ENCODE measurements at regions not wholly inside any gene's neighbourhood (a gene's known extent, or its start where the extent isn't known, plus 50 kb on each side); places are given as distances from the start of the nearest gene placed in this dataset.

- DNase-seq, result no peak
- no peak overlapping the region for H3K4me3 ChIP-seq (ENCODE audit: low read length)
- H3K9me3 ChIP-seq (ENCODE audit: low read length), result no peaks in the 10 kb centered on the region
- no peaks in the 10 kb centered on the region for H3K36me3 ChIP-seq (ENCODE audit: insufficient read depth, low read length)
- no peak overlapping the region for H3K27ac ChIP-seq (ENCODE audit: low read length)
- no peaks in the 10 kb centered on the region for H4K20me1 ChIP-seq (ENCODE audit: insufficient read depth, low read depth, low read length)
- H3K9me2 ChIP-seq (replicated peaks; ENCODE audit: insufficient read depth, low read length), result no peaks in the 10 kb centered on the region
- H2AFZ ChIP-seq (ENCODE audit: low read length), result no peak overlapping the region
- no peaks in the 10 kb centered on the region for H3K4me1 ChIP-seq (ENCODE audit: low read length)
- no peaks in the 10 kb centered on the region for H3K27me3 ChIP-seq (ENCODE audit: low read length)
- no peaks in the 10 kb centered on the region for H3K79me2 ChIP-seq (ENCODE audit: low read length)
- no peak overlapping the region for H3K4me2 ChIP-seq (ENCODE audit: low read depth, low read length, poor library complexity, severe bottlenecking)
- H3K9ac ChIP-seq (ENCODE audit: low read length), result no peak overlapping the region
These were observed 247.3 kb downstream of the GATA3 start for GRCh38 chr10:8301831-8302230.

- H3K27ac ChIP-seq (ENCODE audit: low read length), result no peak overlapping the region
- no peaks in the 10 kb centered on the region for H3K4me1 ChIP-seq (ENCODE audit: low read length)
- H3K9ac ChIP-seq (ENCODE audit: low read length), result no peak overlapping the region
- H3K9me3 ChIP-seq (ENCODE audit: low read length), result no peaks in the 10 kb centered on the region
- H3K79me2 ChIP-seq (ENCODE audit: low read length), result no peaks in the 10 kb centered on the region
- no peaks in the 10 kb centered on the region for H4K20me1 ChIP-seq (ENCODE audit: insufficient read depth, low read depth, low read length)
- no peaks in the 10 kb centered on the region for H3K36me3 ChIP-seq (ENCODE audit: insufficient read depth, low read length)
- H3K9me2 ChIP-seq (replicated peaks; ENCODE audit: insufficient read depth, low read length), result no peaks in the 10 kb centered on the region
- DNase-seq, result no peak
- H3K4me3 ChIP-seq (ENCODE audit: low read length), result no peak overlapping the region
- H2AFZ ChIP-seq (ENCODE audit: low read length), result no peak overlapping the region
- H3K27me3 ChIP-seq (ENCODE audit: low read length), result no peaks in the 10 kb centered on the region
- H3K4me2 ChIP-seq (ENCODE audit: low read depth, low read length, poor library complexity, severe bottlenecking), result no peak overlapping the region
These were observed 248.1 kb downstream of the GATA3 start for GRCh38 chr10:8302565-8302964.

- no peaks in the 10 kb centered on the region for H3K36me3 ChIP-seq (ENCODE audit: insufficient read depth, low read length)
- no peak overlapping the region for H3K9ac ChIP-seq (ENCODE audit: low read length)
- H3K9me2 ChIP-seq (replicated peaks; ENCODE audit: insufficient read depth, low read length), result no peaks in the 10 kb centered on the region
- DNase-seq, result no peak
- no peak overlapping the region for H2AFZ ChIP-seq (ENCODE audit: low read length)
- no peak overlapping the region for H3K27ac ChIP-seq (ENCODE audit: low read length)
- no peaks in the 10 kb centered on the region for H4K20me1 ChIP-seq (ENCODE audit: insufficient read depth, low read depth, low read length)
- H3K4me2 ChIP-seq (ENCODE audit: low read depth, low read length, poor library complexity, severe bottlenecking), result no peak overlapping the region
- H3K9me3 ChIP-seq (ENCODE audit: low read length), result no peaks in the 10 kb centered on the region
- H3K4me1 ChIP-seq (ENCODE audit: low read length), result no peaks in the 10 kb centered on the region
- H3K4me3 ChIP-seq (ENCODE audit: low read length), result no peak overlapping the region
- no peaks in the 10 kb centered on the region for H3K27me3 ChIP-seq (ENCODE audit: low read length)
- no peaks in the 10 kb centered on the region for H3K79me2 ChIP-seq (ENCODE audit: low read length)
These were observed 250.4 kb downstream of the GATA3 start for GRCh38 chr10:8304861-8305260.

GRCh38 chr10:8305876-8306652 lies 251.6 kb downstream of the GATA3 start:
- H4K20me1 ChIP-seq (ENCODE audit: insufficient read depth, low read depth, low read length), result no peaks in the 10 kb centered on the region
- H3K4me2 ChIP-seq (ENCODE audit: low read depth, low read length, poor library complexity, severe bottlenecking), result no peak overlapping the region
- no peaks in the 10 kb centered on the region for H3K9me2 ChIP-seq (replicated peaks; ENCODE audit: insufficient read depth, low read length)
- no peak overlapping the region for H3K27ac ChIP-seq (ENCODE audit: low read length)
- H3K9ac ChIP-seq (ENCODE audit: low read length), result no peak overlapping the region
- H2AFZ ChIP-seq (ENCODE audit: low read length), result no peak overlapping the region
- no peaks in the 10 kb centered on the region for H3K36me3 ChIP-seq (ENCODE audit: insufficient read depth, low read length)
- H3K79me2 ChIP-seq (ENCODE audit: low read length), result no peaks in the 10 kb centered on the region
- H3K27me3 ChIP-seq (ENCODE audit: low read length), result no peaks in the 10 kb centered on the region
- DNase-seq, result no peak
- H3K4me3 ChIP-seq (ENCODE audit: low read length), result no peak overlapping the region
- no peaks in the 10 kb centered on the region for H3K9me3 ChIP-seq (ENCODE audit: low read length)
- H3K4me1 ChIP-seq (ENCODE audit: low read length), result no peaks in the 10 kb centered on the region

- Histone ChIP-seq H3K9ac (ENCODE audit: low read length) (no peak overlapping the region), H3K4me1 (ENCODE audit: low read length) (no peaks in the 10 kb centered on the region), H3K4me3 (ENCODE audit: low read length) (no peak overlapping the region), H2AFZ (ENCODE audit: low read length) (no peak overlapping the region), H3K27ac (ENCODE audit: low read length) (no peak overlapping the region), H3K36me3 (ENCODE audit: insufficient read depth, low read length) (no peaks in the 10 kb centered on the region), H3K4me2 (ENCODE audit: low read depth, low read length, poor library complexity, severe bottlenecking) (no peak overlapping the region), H3K79me2 (ENCODE audit: low read length) (no peaks in the 10 kb centered on the region), H3K9me3 (ENCODE audit: low read length) (no peaks in the 10 kb centered on the region), H3K9me2 (replicated peaks; ENCODE audit: insufficient read depth, low read length) (no peaks in the 10 kb centered on the region), H3K27me3 (ENCODE audit: low read length) (no peaks in the 10 kb centered on the region), H4K20me1 (ENCODE audit: insufficient read depth, low read depth, low read length) (no peaks in the 10 kb centered on the region)
- DNase-seq, result no peak
These were observed 252.3 kb downstream of the GATA3 start for GRCh38 chr10:8306685-8307364.

- no peaks in the 10 kb centered on the region for H4K20me1 ChIP-seq (ENCODE audit: insufficient read depth, low read depth, low read length)
- H3K36me3 ChIP-seq (ENCODE audit: insufficient read depth, low read length), result no peaks in the 10 kb centered on the region
- DNase-seq, result no peak
- H3K9me2 ChIP-seq (replicated peaks; ENCODE audit: insufficient read depth, low read length), result no peaks in the 10 kb centered on the region
- H3K4me2 ChIP-seq (ENCODE audit: low read depth, low read length, poor library complexity, severe bottlenecking), result no peak overlapping the region
- no peak overlapping the region for H2AFZ ChIP-seq (ENCODE audit: low read length)
- H3K9ac ChIP-seq (ENCODE audit: low read length), result no peak overlapping the region
- H3K27ac ChIP-seq (ENCODE audit: low read length), result no peak overlapping the region
- H3K79me2 ChIP-seq (ENCODE audit: low read length), result no peaks in the 10 kb centered on the region
- H3K4me3 ChIP-seq (ENCODE audit: low read length), result no peak overlapping the region
- no peaks in the 10 kb centered on the region for H3K4me1 ChIP-seq (ENCODE audit: low read length)
- no peaks in the 10 kb centered on the region; the same call in 1 of the 2 replicates for H3K27me3 ChIP-seq (ENCODE audit: low read length)
- H3K9me3 ChIP-seq (ENCODE audit: low read length), result no peaks in the 10 kb centered on the region
These were observed 256.4 kb downstream of the GATA3 start for GRCh38 chr10:8310930-8311329.

GRCh38 chr10:8311526-8312070 lies 257.1 kb downstream of the GATA3 start:
- H3K9me3 ChIP-seq (ENCODE audit: low read length), result no peaks in the 10 kb centered on the region
- no peaks in the 10 kb centered on the region for H3K36me3 ChIP-seq (ENCODE audit: insufficient read depth, low read length)
- H4K20me1 ChIP-seq (ENCODE audit: insufficient read depth, low read depth, low read length), result no peaks in the 10 kb centered on the region
- no peak overlapping the region for H3K4me2 ChIP-seq (ENCODE audit: low read depth, low read length, poor library complexity, severe bottlenecking)
- no peak overlapping the region for H3K4me3 ChIP-seq (ENCODE audit: low read length)
- no peak overlapping the region for H3K9ac ChIP-seq (ENCODE audit: low read length)
- no peak overlapping the region for H3K27ac ChIP-seq (ENCODE audit: low read length)
- DNase-seq, result no peak
- no peak overlapping the region for H2AFZ ChIP-seq (ENCODE audit: low read length)
- no peaks in the 10 kb centered on the region; the same call in 1 of the 2 replicates for H3K27me3 ChIP-seq (ENCODE audit: low read length)
- H3K9me2 ChIP-seq (replicated peaks; ENCODE audit: insufficient read depth, low read length), result no peaks in the 10 kb centered on the region
- H3K4me1 ChIP-seq (ENCODE audit: low read length), result no peaks in the 10 kb centered on the region
- no peaks in the 10 kb centered on the region for H3K79me2 ChIP-seq (ENCODE audit: low read length)

GRCh38 chr10:8312079-8312478 lies 257.6 kb downstream of the GATA3 start:
- DNase-seq, result no peak

More at GRCh38 chr10:8312079-8312478, 257.6 kb downstream of the GATA3 start:
- no peak overlapping the region for H3K27ac ChIP-seq (ENCODE audit: low read length)
- no peaks in the 10 kb centered on the region for H4K20me1 ChIP-seq (ENCODE audit: insufficient read depth, low read depth, low read length)
- no peaks in the 10 kb centered on the region; the same call in 1 of the 2 replicates for H3K27me3 ChIP-seq (ENCODE audit: low read length)
- no peaks in the 10 kb centered on the region for H3K4me1 ChIP-seq (ENCODE audit: low read length)
- no peaks in the 10 kb centered on the region for H3K9me2 ChIP-seq (replicated peaks; ENCODE audit: insufficient read depth, low read length)
- H3K4me3 ChIP-seq (ENCODE audit: low read length), result no peak overlapping the region
- H3K79me2 ChIP-seq (ENCODE audit: low read length), result no peaks in the 10 kb centered on the region
- no peak overlapping the region for H2AFZ ChIP-seq (ENCODE audit: low read length)
- no peak overlapping the region for H3K9ac ChIP-seq (ENCODE audit: low read length)
- no peaks in the 10 kb centered on the region for H3K36me3 ChIP-seq (ENCODE audit: insufficient read depth, low read length)
- no peak overlapping the region for H3K4me2 ChIP-seq (ENCODE audit: low read depth, low read length, poor library complexity, severe bottlenecking)
- H3K9me3 ChIP-seq (ENCODE audit: low read length), result no peaks in the 10 kb centered on the region

Data from Karpas-422 (cell line).